WTC11 (cell line): ENCODE measurements at regions not wholly inside any gene's neighbourhood (a gene's known extent, or its start where the extent isn't known, plus 50 kb on each side); places are given as distances from the start of the nearest gene placed in this dataset.

ENCODE experiments used
- ATAC-seq: fragments of 200-7000 bp; cut with Tn5 transposase; 2 replicates; pipeline ENCODE4 v1.10.0; 2021; ENCODE audit warnings: mild to moderate bottlenecking, moderate library complexity
- CTCF ChIA-PET: fragments of 300-600 bp; sonication (Branson Sonifier 250); formaldehyde crosslinking; loops from one replicate; lab custom pipeline; 2021; ENCODE audit warnings: antibody characterized with exemption; lab: Charles Lee
- POLR2A ChIA-PET: fragments of 350-600 bp; sonication (Branson Sonifier 250); formaldehyde crosslinking; loops from one replicate; lab custom pipeline; 2021; ENCODE audit warnings: antibody characterized with exemption; lab: Charles Lee
- DNase-seq: peaks from one replicate; pipeline ENCODE4 v3.0.0; 2021; ENCODE audit warnings: low spot score
- H3K27ac Mint-ChIP-seq: 2 replicates; pipeline ENCODE4 v1.8.0; 2021; ENCODE audit warnings: mixed read lengths
- H3K27me3 Mint-ChIP-seq: 2 replicates; pipeline ENCODE4 v1.8.0; 2021; ENCODE audit warnings: low read depth, mild to moderate bottlenecking, moderate library complexity, mixed read lengths
- H3K36me3 Mint-ChIP-seq: 2 replicates; pipeline ENCODE4 v1.8.0; 2021; ENCODE audit warnings: mixed read lengths
- H3K4me1 Mint-ChIP-seq: 2 replicates; pipeline ENCODE4 v1.8.0; 2022; ENCODE audit warnings: mixed read lengths
- H3K4me3 Mint-ChIP-seq: 2 replicates; pipeline ENCODE4 v1.8.0; 2021; ENCODE audit warnings: mild to moderate bottlenecking, moderate library complexity, mixed read lengths
- H3K9me3 Mint-ChIP-seq: 2 replicates; pipeline ENCODE4 v1.8.0; 2021; ENCODE audit warnings: mixed read lengths
- CREM ChIP-seq: sonication (generic); formaldehyde crosslinking; IDR thresholded peaks from 2 replicates; pipeline ENCODE4 v1.8.1; 2022; ENCODE audit warnings: mild to moderate bottlenecking, missing genetic modification reagents, moderate library complexity
- FOXJ3 ChIP-seq: sonication (generic); formaldehyde crosslinking; IDR thresholded peaks from 2 replicates; pipeline ENCODE4 v1.9.0; 2021; ENCODE audit warnings: missing genetic modification reagents, mild to moderate bottlenecking, borderline replicate concordance
- FOXP1 ChIP-seq: sonication (generic); formaldehyde crosslinking; IDR thresholded peaks from 2 replicates; pipeline ENCODE4 v1.8.0; 2022; ENCODE audit warnings: missing genetic modification reagents, mild to moderate bottlenecking, moderate library complexity, borderline replicate concordance
- GABPB1 ChIP-seq: sonication (generic); formaldehyde crosslinking; IDR thresholded peaks from 2 replicates; pipeline ENCODE4 v1.8.1; 2023; ENCODE audit warnings: mild to moderate bottlenecking, missing genetic modification reagents
- KAT7 ChIP-seq: sonication (generic); formaldehyde crosslinking; IDR thresholded peaks from 2 replicates; pipeline ENCODE4 v1.8.1; 2023; ENCODE audit warnings: missing genetic modification reagents, mild to moderate bottlenecking, borderline replicate concordance
- MXD4 ChIP-seq: fragments of 250-450 bp; sonication (Bioruptor Pico); IDR thresholded peaks from 2 replicates; pipeline ENCODE4 v1.8.0; 2021; ENCODE audit warnings: mild to moderate bottlenecking, moderate library complexity, borderline replicate concordance
- NFATC4 ChIP-seq: fragments of 250-450 bp; sonication (Bioruptor Pico); IDR thresholded peaks from 2 replicates; pipeline ENCODE4 v1.9.0; 2021; ENCODE audit warnings: mild to moderate bottlenecking
- NFYB ChIP-seq: sonication (generic); formaldehyde crosslinking; conservative IDR thresholded peaks from 2 replicates; pipeline ENCODE4 v1.8.0; 2022; ENCODE audit warnings: low read depth, missing genetic modification reagents
- PRRX2 ChIP-seq: fragments of 250-450 bp; sonication (Bioruptor Pico); IDR thresholded peaks from 2 replicates; pipeline ENCODE4 v1.8.0; 2021; ENCODE audit warnings: mild to moderate bottlenecking
- ZNF138 ChIP-seq: sonication (generic); formaldehyde crosslinking; conservative IDR thresholded peaks from 2 replicates; pipeline ENCODE4 v1.8.1; 2022; ENCODE audit warnings: mild to moderate bottlenecking, moderate library complexity, missing genetic modification reagents
- ZNF232 ChIP-seq: sonication (generic); formaldehyde crosslinking; IDR thresholded peaks from 2 replicates; pipeline ENCODE4 v1.8.0; 2022; ENCODE audit warnings: mild to moderate bottlenecking, missing genetic modification reagents
- ZNF396 ChIP-seq: fragments of 250-450 bp; sonication (Bioruptor Pico); IDR thresholded peaks from 2 replicates; pipeline ENCODE4 v1.8.0; 2021; ENCODE audit warnings: mild to moderate bottlenecking, moderate library complexity, borderline replicate concordance
- ZNF423 ChIP-seq: fragments of 250-450 bp; sonication (Bioruptor Pico); IDR thresholded peaks from 2 replicates; pipeline ENCODE4 v2.1.2; 2022; ENCODE audit warnings: mild to moderate bottlenecking, moderate library complexity
- ZNF671 ChIP-seq: fragments of 250-450 bp; sonication (Bioruptor Pico); IDR thresholded peaks from 2 replicates; pipeline ENCODE4 v1.8.0; 2021; ENCODE audit warnings: mild to moderate bottlenecking
- TF ChIP-seq, protein P1 (sequence below): sonication (generic); formaldehyde crosslinking; IDR thresholded peaks from 2 replicates; pipeline ENCODE4 v1.8.0; 2023; ENCODE audit warnings: mild to moderate bottlenecking, missing genetic modification reagents
- TF ChIP-seq, protein P2 (sequence below): sonication (generic); formaldehyde crosslinking; IDR thresholded peaks from 2 replicates; pipeline ENCODE4 v1.8.1; 2022; ENCODE audit warnings: low read depth, missing genetic modification reagents, borderline replicate concordance
- TF ChIP-seq, protein P3 (sequence below): sonication (generic); formaldehyde crosslinking; IDR thresholded peaks from 2 replicates; pipeline ENCODE4 v1.8.1; 2022; ENCODE audit warnings: mild to moderate bottlenecking, missing genetic modification reagents, moderate library complexity, borderline replicate concordance
- TF ChIP-seq, protein P4 (sequence below): sonication (generic); formaldehyde crosslinking; IDR thresholded peaks from 2 replicates; pipeline ENCODE4 v1.8.0; 2022; ENCODE audit warnings: mild to moderate bottlenecking, missing genetic modification reagents
- TF ChIP-seq, protein P5 (sequence below): sonication (generic); formaldehyde crosslinking; IDR thresholded peaks from 2 replicates; pipeline ENCODE4 v1.8.1; 2023; ENCODE audit warnings: mild to moderate bottlenecking, missing genetic modification reagents, borderline replicate concordance
- TF ChIP-seq, protein P6 (sequence below): fragments of 250-450 bp; sonication (Bioruptor Pico); IDR thresholded peaks from 2 replicates; pipeline ENCODE4 v1.8.0; 2021; ENCODE audit warnings: mild to moderate bottlenecking

DNA sequence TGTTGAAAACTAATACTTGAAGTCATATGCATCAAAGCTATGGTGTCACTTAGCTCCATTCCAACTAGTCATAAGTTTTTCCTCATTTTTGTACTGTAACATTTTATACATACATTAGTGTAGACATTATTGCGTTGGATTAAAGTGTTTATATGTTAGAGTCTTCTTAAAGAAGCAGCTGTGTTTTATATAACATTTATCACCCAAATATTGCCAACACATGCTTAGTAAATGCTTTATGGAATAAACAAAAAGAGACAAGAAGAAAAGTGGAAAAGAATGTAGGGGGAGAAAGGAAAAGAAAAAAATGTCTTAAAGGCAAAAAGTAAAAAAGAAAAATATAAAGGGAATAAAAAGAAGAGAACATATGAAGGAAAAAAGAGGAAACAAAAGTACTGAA lies 1314.3 kb upstream of the CELF4 start (continued):
- TF ChIP-seq, protein P1, sequence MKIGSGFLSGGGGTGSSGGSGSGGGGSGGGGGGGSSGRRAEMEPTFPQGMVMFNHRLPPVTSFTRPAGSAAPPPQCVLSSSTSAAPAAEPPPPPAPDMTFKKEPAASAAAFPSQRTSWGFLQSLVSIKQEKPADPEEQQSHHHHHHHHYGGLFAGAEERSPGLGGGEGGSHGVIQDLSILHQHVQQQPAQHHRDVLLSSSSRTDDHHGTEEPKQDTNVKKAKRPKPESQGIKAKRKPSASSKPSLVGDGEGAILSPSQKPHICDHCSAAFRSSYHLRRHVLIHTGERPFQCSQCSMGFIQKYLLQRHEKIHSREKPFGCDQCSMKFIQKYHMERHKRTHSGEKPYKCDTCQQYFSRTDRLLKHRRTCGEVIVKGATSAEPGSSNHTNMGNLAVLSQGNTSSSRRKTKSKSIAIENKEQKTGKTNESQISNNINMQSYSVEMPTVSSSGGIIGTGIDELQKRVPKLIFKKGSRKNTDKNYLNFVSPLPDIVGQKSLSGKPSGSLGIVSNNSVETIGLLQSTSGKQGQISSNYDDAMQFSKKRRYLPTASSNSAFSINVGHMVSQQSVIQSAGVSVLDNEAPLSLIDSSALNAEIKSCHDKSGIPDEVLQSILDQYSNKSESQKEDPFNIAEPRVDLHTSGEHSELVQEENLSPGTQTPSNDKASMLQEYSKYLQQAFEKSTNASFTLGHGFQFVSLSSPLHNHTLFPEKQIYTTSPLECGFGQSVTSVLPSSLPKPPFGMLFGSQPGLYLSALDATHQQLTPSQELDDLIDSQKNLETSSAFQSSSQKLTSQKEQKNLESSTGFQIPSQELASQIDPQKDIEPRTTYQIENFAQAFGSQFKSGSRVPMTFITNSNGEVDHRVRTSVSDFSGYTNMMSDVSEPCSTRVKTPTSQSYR: no peak
- TF ChIP-seq MXD4: no peak
- TF ChIP-seq, protein P2, sequence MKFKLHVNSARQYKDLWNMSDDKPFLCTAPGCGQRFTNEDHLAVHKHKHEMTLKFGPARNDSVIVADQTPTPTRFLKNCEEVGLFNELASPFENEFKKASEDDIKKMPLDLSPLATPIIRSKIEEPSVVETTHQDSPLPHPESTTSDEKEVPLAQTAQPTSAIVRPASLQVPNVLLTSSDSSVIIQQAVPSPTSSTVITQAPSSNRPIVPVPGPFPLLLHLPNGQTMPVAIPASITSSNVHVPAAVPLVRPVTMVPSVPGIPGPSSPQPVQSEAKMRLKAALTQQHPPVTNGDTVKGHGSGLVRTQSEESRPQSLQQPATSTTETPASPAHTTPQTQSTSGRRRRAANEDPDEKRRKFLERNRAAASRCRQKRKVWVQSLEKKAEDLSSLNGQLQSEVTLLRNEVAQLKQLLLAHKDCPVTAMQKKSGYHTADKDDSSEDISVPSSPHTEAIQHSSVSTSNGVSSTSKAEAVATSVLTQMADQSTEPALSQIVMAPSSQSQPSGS: no peak
- TF ChIP-seq, all 79 proteins: peak for 0

DNA sequence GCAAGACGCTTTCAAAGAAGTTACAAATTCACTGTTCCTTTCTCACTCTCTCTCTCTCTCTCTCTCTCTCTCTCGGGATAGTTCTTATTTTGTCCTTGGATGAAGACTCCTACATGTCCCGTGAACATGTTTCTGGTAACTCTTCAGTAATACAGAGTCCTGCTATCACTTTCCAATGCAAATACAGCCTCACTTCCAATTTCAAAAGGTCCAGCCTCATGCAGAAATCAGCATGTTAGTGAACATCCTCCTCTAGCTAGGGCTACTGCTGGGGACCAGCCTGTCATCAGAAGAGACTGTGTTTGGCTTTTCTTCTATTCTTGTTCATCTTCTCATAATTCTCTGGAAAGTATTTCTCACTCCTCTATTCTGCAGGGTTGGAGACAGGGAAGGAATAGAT lies 1306.7 kb upstream of the CELF4 start:
- ATAC-seq (no peak), DNase-seq (no peak)
- CTCF ChIA-PET: interaction anchor here (0.6 kb wide), 1 partner anchor 826 kb away, joined by 3 read pairs; no protein-coding TSS in a partner anchor
- POLR2A ChIA-PET: no interaction called here
- Mint-ChIP-seq H3K27me3 (no peaks in the 10 kb centered on the region), H3K4me3 (no peak overlapping the region), H3K36me3 (no peaks in the 10 kb centered on the region), H3K4me1 (no peaks in the 10 kb centered on the region; the same call in none of the 2 replicates), H3K9me3 (no peaks in the 10 kb centered on the region), H3K27ac (no peak overlapping the region)
- TF ChIP-seq KAT7 (CRISPR knock-in tag) (no peak), ZNF138 (CRISPR knock-in tag) (no peak), FOXP1 (CRISPR knock-in tag) (no peak)
- TF ChIP-seq, protein P3, sequence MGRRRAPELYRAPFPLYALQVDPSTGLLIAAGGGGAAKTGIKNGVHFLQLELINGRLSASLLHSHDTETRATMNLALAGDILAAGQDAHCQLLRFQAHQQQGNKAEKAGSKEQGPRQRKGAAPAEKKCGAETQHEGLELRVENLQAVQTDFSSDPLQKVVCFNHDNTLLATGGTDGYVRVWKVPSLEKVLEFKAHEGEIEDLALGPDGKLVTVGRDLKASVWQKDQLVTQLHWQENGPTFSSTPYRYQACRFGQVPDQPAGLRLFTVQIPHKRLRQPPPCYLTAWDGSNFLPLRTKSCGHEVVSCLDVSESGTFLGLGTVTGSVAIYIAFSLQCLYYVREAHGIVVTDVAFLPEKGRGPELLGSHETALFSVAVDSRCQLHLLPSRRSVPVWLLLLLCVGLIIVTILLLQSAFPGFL: no peak

DNA sequence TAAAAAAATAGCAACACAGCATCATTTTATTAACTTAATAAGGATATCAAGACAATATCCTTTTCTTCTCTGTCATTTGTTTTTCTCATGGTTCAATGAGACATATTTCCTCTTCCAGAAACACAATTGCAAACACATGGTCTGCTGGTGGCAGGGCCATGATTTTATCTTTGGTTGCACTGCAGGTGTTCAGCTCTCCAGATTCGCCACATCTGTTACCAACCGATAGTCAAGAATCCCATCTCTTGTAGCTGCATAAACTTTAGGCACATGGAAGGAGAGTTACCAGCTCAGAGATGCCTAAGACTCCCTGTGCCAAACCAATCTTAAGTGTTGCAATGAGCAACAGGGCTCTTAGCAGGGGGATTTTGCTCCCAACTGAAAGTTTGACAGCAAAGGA lies 1303.2 kb upstream of the CELF4 start:
- Mint-ChIP-seq H3K4me3 (no peak overlapping the region), H3K27ac (no peak overlapping the region), H3K27me3 (no peaks in the 10 kb centered on the region), H3K36me3 (no peaks in the 10 kb centered on the region), H3K4me1 (no peaks in the 10 kb centered on the region; the same call in none of the 2 replicates), H3K9me3 (0 out of 2 replicates have a peak, but pooled peaks cover 3% of the 10 kb centered on the region)
- ChIA-PET POLR2A (no interaction called here), CTCF (interaction anchor here (1.4 kb wide), 1 partner anchor 17 kb away, joined by 3 read pairs; no protein-coding TSS in a partner anchor)
- TF ChIP-seq ZNF423 (no peak), GABPB1 (CRISPR knock-in tag) (no peak)
- ATAC-seq (no peak), DNase-seq (no peak)

DNA sequence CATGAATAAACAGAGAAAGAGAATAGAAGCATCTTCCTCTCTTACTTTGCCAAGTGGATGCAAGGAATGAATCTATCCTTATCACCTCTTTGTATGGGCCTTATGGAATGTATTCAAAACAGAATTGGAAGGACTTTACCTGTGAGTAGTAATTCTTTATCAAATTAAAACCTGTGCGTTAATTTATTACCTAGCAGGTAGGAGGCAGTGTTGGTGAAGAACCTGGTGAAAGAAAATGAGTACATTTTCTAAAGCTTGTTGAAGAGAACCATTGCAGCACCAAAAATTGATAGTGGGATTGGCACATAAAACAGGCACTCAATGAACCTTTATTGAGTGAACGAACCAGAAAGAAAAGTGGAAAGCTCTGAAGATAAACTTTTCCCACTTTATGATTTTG lies 1302.1 kb upstream of the CELF4 start:
- Mint-ChIP-seq H3K4me3 (no peak overlapping the region), H3K36me3 (no peaks in the 10 kb centered on the region), H3K9me3 (0 out of 2 replicates have a peak, but pooled peaks cover 3% of the 10 kb centered on the region), H3K27me3 (no peaks in the 10 kb centered on the region), H3K4me1 (no peaks in the 10 kb centered on the region; the same call in none of the 2 replicates), H3K27ac (no peak overlapping the region)
- DNase-seq: no peak
- CTCF ChIA-PET: interaction anchor here (0.6 to 1.4 kb wide), 3 partner anchors 16 to 1071 kb away, joined by 3 to 4 read pairs (median 3); no protein-coding TSS in a partner anchor
- ATAC-seq: no peak
- POLR2A ChIA-PET: no interaction called here
- TF ChIP-seq, protein P4, sequence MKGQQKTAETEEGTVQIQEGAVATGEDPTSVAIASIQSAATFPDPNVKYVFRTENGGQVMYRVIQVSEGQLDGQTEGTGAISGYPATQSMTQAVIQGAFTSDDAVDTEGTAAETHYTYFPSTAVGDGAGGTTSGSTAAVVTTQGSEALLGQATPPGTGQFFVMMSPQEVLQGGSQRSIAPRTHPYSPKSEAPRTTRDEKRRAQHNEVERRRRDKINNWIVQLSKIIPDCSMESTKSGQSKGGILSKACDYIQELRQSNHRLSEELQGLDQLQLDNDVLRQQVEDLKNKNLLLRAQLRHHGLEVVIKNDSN (CRISPR knock-in tag): no peak
- no peak for TF ChIP-seq PRRX2 (CRISPR knock-in tag)
- TF ChIP-seq ZNF396 (CRISPR knock-in tag): no peak
- TF ChIP-seq GABPB1 (CRISPR knock-in tag): no peak
- no peak for TF ChIP-seq NFATC4 (CRISPR knock-in tag)
- no peak for TF ChIP-seq NFYB (CRISPR knock-in tag)
- TF ChIP-seq, protein P5, sequence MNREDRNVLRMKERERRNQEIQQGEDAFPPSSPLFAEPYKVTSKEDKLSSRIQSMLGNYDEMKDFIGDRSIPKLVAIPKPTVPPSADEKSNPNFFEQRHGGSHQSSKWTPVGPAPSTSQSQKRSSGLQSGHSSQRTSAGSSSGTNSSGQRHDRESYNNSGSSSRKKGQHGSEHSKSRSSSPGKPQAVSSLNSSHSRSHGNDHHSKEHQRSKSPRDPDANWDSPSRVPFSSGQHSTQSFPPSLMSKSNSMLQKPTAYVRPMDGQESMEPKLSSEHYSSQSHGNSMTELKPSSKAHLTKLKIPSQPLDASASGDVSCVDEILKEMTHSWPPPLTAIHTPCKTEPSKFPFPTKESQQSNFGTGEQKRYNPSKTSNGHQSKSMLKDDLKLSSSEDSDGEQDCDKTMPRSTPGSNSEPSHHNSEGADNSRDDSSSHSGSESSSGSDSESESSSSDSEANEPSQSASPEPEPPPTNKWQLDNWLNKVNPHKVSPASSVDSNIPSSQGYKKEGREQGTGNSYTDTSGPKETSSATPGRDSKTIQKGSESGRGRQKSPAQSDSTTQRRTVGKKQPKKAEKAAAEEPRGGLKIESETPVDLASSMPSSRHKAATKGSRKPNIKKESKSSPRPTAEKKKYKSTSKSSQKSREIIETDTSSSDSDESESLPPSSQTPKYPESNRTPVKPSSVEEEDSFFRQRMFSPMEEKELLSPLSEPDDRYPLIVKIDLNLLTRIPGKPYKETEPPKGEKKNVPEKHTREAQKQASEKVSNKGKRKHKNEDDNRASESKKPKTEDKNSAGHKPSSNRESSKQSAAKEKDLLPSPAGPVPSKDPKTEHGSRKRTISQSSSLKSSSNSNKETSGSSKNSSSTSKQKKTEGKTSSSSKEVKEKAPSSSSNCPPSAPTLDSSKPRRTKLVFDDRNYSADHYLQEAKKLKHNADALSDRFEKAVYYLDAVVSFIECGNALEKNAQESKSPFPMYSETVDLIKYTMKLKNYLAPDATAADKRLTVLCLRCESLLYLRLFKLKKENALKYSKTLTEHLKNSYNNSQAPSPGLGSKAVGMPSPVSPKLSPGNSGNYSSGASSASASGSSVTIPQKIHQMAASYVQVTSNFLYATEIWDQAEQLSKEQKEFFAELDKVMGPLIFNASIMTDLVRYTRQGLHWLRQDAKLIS (CRISPR knock-in tag): no peak
- no peak for TF ChIP-seq ZNF138 (CRISPR knock-in tag)
- TF ChIP-seq ZNF671 (CRISPR knock-in tag): no peak
- TF ChIP-seq, protein P6, sequence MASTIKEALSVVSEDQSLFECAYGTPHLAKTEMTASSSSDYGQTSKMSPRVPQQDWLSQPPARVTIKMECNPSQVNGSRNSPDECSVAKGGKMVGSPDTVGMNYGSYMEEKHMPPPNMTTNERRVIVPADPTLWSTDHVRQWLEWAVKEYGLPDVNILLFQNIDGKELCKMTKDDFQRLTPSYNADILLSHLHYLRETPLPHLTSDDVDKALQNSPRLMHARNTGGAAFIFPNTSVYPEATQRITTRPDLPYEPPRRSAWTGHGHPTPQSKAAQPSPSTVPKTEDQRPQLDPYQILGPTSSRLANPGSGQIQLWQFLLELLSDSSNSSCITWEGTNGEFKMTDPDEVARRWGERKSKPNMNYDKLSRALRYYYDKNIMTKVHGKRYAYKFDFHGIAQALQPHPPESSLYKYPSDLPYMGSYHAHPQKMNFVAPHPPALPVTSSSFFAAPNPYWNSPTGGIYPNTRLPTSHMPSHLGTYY (CRISPR knock-in tag): no peak
- TF ChIP-seq CREM: no peak
- no peak for TF ChIP-seq FOXJ3 (CRISPR knock-in tag)
- TF ChIP-seq ZNF232 (CRISPR knock-in tag): no peak
